ENCODE measurements at regions not wholly inside any gene's neighbourhood (a gene's known extent, or its start where the extent isn't known, plus 50 kb on each side); places are given as distances from the start of the nearest gene placed in this dataset.

- TF ChIP-seq, protein P1, sequence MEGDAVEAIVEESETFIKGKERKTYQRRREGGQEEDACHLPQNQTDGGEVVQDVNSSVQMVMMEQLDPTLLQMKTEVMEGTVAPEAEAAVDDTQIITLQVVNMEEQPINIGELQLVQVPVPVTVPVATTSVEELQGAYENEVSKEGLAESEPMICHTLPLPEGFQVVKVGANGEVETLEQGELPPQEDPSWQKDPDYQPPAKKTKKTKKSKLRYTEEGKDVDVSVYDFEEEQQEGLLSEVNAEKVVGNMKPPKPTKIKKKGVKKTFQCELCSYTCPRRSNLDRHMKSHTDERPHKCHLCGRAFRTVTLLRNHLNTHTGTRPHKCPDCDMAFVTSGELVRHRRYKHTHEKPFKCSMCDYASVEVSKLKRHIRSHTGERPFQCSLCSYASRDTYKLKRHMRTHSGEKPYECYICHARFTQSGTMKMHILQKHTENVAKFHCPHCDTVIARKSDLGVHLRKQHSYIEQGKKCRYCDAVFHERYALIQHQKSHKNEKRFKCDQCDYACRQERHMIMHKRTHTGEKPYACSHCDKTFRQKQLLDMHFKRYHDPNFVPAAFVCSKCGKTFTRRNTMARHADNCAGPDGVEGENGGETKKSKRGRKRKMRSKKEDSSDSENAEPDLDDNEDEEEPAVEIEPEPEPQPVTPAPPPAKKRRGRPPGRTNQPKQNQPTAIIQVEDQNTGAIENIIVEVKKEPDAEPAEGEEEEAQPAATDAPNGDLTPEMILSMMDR (IDR thresholded peaks at IDR 0.05), result no peak
- no peak for TF ChIP-seq POLR2A (IDR thresholded peaks at IDR 0.05)
- peak in 1 of 2 donors; percentile 67 for TF ChIP-seq EP300 (IDR thresholded peaks at IDR 0.05)
Observed at GRCh38 chr6:11392778-11393507, 144.6 kb upstream of the TMEM170B start.
